HL-60 (cell line): ENCODE measurements at regions not wholly inside any gene's neighbourhood (a gene's known extent, or its start where the extent isn't known, plus 50 kb on each side); places are given as distances from the start of the nearest gene placed in this dataset.

Experiments used
- CTCF ChIP-seq: IDR thresholded peaks from one replicate; pipeline ENCODE4 v1.5.1; 2011; ENCODE audit warnings: low read length, control low read depth, inconsistent platforms; ENCODE audit not compliant: insufficient read depth
- POLR2AphosphoS5 ChIP-seq: IDR thresholded peaks from 2 replicates; pipeline ENCODE4 v1.6.1; 2012; ENCODE audit warnings: low read depth
- REST ChIP-seq: IDR thresholded peaks from 2 replicates; pipeline ENCODE4 v1.6.1; 2012; ENCODE audit warnings: low read depth; ENCODE audit not compliant: insufficient replicate concordance
- SPI1 ChIP-seq: IDR thresholded peaks from 2 replicates; pipeline ENCODE4 v1.6.1; 2012; ENCODE audit warnings: low read depth, mild to moderate bottlenecking, borderline replicate concordance

- TF ChIP-seq CTCF (no peak), REST (no peak), SPI1 (no peak), POLR2AphosphoS5 (no peak)
Measured at GRCh38 chr5:121386334-121386733, 465.3 kb upstream of the FTMT start.
